Activated naive CD4-positive, alpha-beta T cell treated with anti-CD3 and anti-CD28 coated beads, Interleukin-2, amount 10 ng/mL, durations not matched to agents 7 days and 5 days (primary cell): ENCODE measurements at regions not wholly inside any gene's neighbourhood (a gene's known extent, or its start where the extent isn't known, plus 50 kb on each side); places are given as distances from the start of the nearest gene placed in this dataset.

ENCODE experiments used
- CTCF ChIA-PET: fragments of 350-600 bp; sonication (Branson Sonifier 250); formaldehyde crosslinking; loops from one replicate; lab custom pipeline; 2021; ENCODE audit warnings: antibody characterized with exemption; lab: Charles Lee
- DNase-seq: peaks from one replicate; pipeline ENCODE4 v3.0.0-alpha.2; 2020
- H3K27ac Mint-ChIP-seq: one replicate; pipeline ENCODE4 v1.8.0; 2021; ENCODE audit warnings: mild to moderate bottlenecking, moderate library complexity, mixed read lengths
- H3K27me3 Mint-ChIP-seq: one replicate; pipeline ENCODE4 v1.8.0; 2021; ENCODE audit warnings: mild to moderate bottlenecking, mixed read lengths
- H3K36me3 Mint-ChIP-seq: one replicate; pipeline ENCODE4 v1.8.0; 2021; ENCODE audit warnings: mixed read lengths
- H3K4me1 Mint-ChIP-seq: one replicate; pipeline ENCODE4 v1.8.0; 2021; ENCODE audit warnings: mixed read lengths
- H3K4me3 Mint-ChIP-seq: one replicate; pipeline ENCODE4 v1.8.0; 2021; ENCODE audit warnings: mild to moderate bottlenecking, moderate library complexity, mixed read lengths
- H3K9me3 Mint-ChIP-seq: one replicate; pipeline ENCODE4 v1.8.0; 2021; ENCODE audit warnings: mixed read lengths

- no peaks in the 10 kb centered on the region for H3K36me3 Mint-ChIP-seq
- CTCF ChIA-PET, result no interaction called here
- no peak overlapping the region for H3K4me3 Mint-ChIP-seq
- H3K4me1 Mint-ChIP-seq, result no peaks in the 10 kb centered on the region
- peaks cover 5% of the 10 kb centered on the region for H3K9me3 Mint-ChIP-seq
- no peaks in the 10 kb centered on the region for H3K27me3 Mint-ChIP-seq
- no peak for DNase-seq
- no peak overlapping the region for H3K27ac Mint-ChIP-seq
Observed at GRCh38 chr6:54730767-54731630, 115.6 kb upstream of the FAM83B start.

- H3K36me3 Mint-ChIP-seq, result no peaks in the 10 kb centered on the region
- no peak for DNase-seq
- H3K4me1 Mint-ChIP-seq, result no peaks in the 10 kb centered on the region
- no peak overlapping the region for H3K4me3 Mint-ChIP-seq
- no peak overlapping the region for H3K27ac Mint-ChIP-seq
- CTCF ChIA-PET, result interaction anchor here (1.0 kb wide), 1 partner anchor 18 kb away, joined by 3 read pairs; no protein-coding TSS in a partner anchor
- peaks cover 3% of the 10 kb centered on the region for H3K9me3 Mint-ChIP-seq
- H3K27me3 Mint-ChIP-seq, result no peaks in the 10 kb centered on the region
Observed at GRCh38 chr6:54737247-54737646, 109.3 kb upstream of the FAM83B start.

GRCh38 chr6:54747955-54748354, 98.6 kb upstream of the FAM83B start:
- Mint-ChIP-seq H3K36me3 (no peaks in the 10 kb centered on the region), H3K27me3 (no peaks in the 10 kb centered on the region), H3K27ac (no peak overlapping the region), H3K4me3 (no peak overlapping the region), H3K9me3 (peaks cover 14% of the 10 kb centered on the region), H3K4me1 (no peaks in the 10 kb centered on the region)
- DNase-seq, result no peak
- CTCF ChIA-PET, result no interaction called here

GRCh38 chr6:54754406-54754805, 92.2 kb upstream of the FAM83B start:
- no peak overlapping the region for H3K4me3 Mint-ChIP-seq
- no peak for DNase-seq
- H3K9me3 Mint-ChIP-seq, result no peaks in the 10 kb centered on the region

GRCh38 chr6:54758340-54758739, 88.2 kb upstream of the FAM83B start:
- CTCF ChIA-PET, result no interaction called here
- Mint-ChIP-seq H3K27me3 (no peaks in the 10 kb centered on the region), H3K4me3 (no peak overlapping the region), H3K4me1 (no peaks in the 10 kb centered on the region), H3K9me3 (no peaks in the 10 kb centered on the region), H3K36me3 (no peaks in the 10 kb centered on the region), H3K27ac (no peak overlapping the region)
- DNase-seq, result no peak

More at GRCh38 chr6:54754406-54754805, 92.2 kb upstream of the FAM83B start:
- Mint-ChIP-seq H3K36me3 (no peaks in the 10 kb centered on the region), H3K27ac (no peak overlapping the region), H3K4me1 (no peaks in the 10 kb centered on the region), H3K27me3 (no peaks in the 10 kb centered on the region)
- CTCF ChIA-PET, result interaction anchor here (0.6 kb wide), 1 partner anchor 8 kb away, joined by 4 read pairs; no protein-coding TSS in a partner anchor

- CTCF ChIA-PET, result no interaction called here
- Mint-ChIP-seq H3K9me3 (no peaks in the 10 kb centered on the region), H3K36me3 (no peaks in the 10 kb centered on the region), H3K27ac (no peak overlapping the region), H3K4me1 (no peaks in the 10 kb centered on the region), H3K27me3 (no peaks in the 10 kb centered on the region), H3K4me3 (no peak overlapping the region)
- DNase-seq, result no peak
Observed at GRCh38 chr6:54768494-54768893, 78.1 kb upstream of the FAM83B start.

- DNase-seq, result no peak
- CTCF ChIA-PET, result no interaction called here
- H3K4me1 Mint-ChIP-seq, result no peaks in the 10 kb centered on the region
- no peaks in the 10 kb centered on the region for H3K27me3 Mint-ChIP-seq
- no peaks in the 10 kb centered on the region for H3K9me3 Mint-ChIP-seq
- H3K36me3 Mint-ChIP-seq, result no peaks in the 10 kb centered on the region
- H3K27ac Mint-ChIP-seq, result no peak overlapping the region
- no peak overlapping the region for H3K4me3 Mint-ChIP-seq
Observed at GRCh38 chr6:54770328-54770727, 76.2 kb upstream of the FAM83B start.

GRCh38 chr6:54771968-54772367, 74.6 kb upstream of the FAM83B start:
- Mint-ChIP-seq H3K4me1 (no peaks in the 10 kb centered on the region), H3K4me3 (no peak overlapping the region), H3K9me3 (no peaks in the 10 kb centered on the region), H3K27me3 (no peaks in the 10 kb centered on the region), H3K36me3 (no peaks in the 10 kb centered on the region), H3K27ac (no peak overlapping the region)
- no peak for DNase-seq
- CTCF ChIA-PET, result no interaction called here

- Mint-ChIP-seq H3K27me3 (no peaks in the 10 kb centered on the region), H3K4me3 (no peak overlapping the region), H3K27ac (no peak overlapping the region), H3K9me3 (no peaks in the 10 kb centered on the region), H3K36me3 (no peaks in the 10 kb centered on the region), H3K4me1 (no peaks in the 10 kb centered on the region)
- CTCF ChIA-PET, result no interaction called here
- DNase-seq, result no peak
Observed at GRCh38 chr6:54772610-54773009, 74.0 kb upstream of the FAM83B start.

GRCh38 chr6:54775576-54775975, 71.0 kb upstream of the FAM83B start:
- H3K4me1 Mint-ChIP-seq, result no peaks in the 10 kb centered on the region
- DNase-seq, result no peak
- H3K4me3 Mint-ChIP-seq, result no peak overlapping the region
- CTCF ChIA-PET, result no interaction called here
- no peaks in the 10 kb centered on the region for H3K27me3 Mint-ChIP-seq
- H3K27ac Mint-ChIP-seq, result no peak overlapping the region
- H3K36me3 Mint-ChIP-seq, result no peaks in the 10 kb centered on the region
- no peaks in the 10 kb centered on the region for H3K9me3 Mint-ChIP-seq

- H3K27ac Mint-ChIP-seq, result no peak overlapping the region
- CTCF ChIA-PET, result no interaction called here
- no peak overlapping the region for H3K4me3 Mint-ChIP-seq
- no peaks in the 10 kb centered on the region for H3K9me3 Mint-ChIP-seq
- no peaks in the 10 kb centered on the region for H3K36me3 Mint-ChIP-seq
- H3K4me1 Mint-ChIP-seq, result no peaks in the 10 kb centered on the region
- no peaks in the 10 kb centered on the region for H3K27me3 Mint-ChIP-seq
- DNase-seq, result no peak
Observed at GRCh38 chr6:54776891-54777290, 69.7 kb upstream of the FAM83B start.

GRCh38 chr6:54778731-54779130, 67.8 kb upstream of the FAM83B start:
- no peak for DNase-seq
- CTCF ChIA-PET, result no interaction called here
- H3K4me1 Mint-ChIP-seq, result no peaks in the 10 kb centered on the region
- no peak overlapping the region for H3K4me3 Mint-ChIP-seq
- no peaks in the 10 kb centered on the region for H3K9me3 Mint-ChIP-seq
- no peaks in the 10 kb centered on the region for H3K36me3 Mint-ChIP-seq
- no peaks in the 10 kb centered on the region for H3K27me3 Mint-ChIP-seq
- H3K27ac Mint-ChIP-seq, result no peak overlapping the region

- CTCF ChIA-PET, result no interaction called here
- DNase-seq, result no peak
- Mint-ChIP-seq H3K4me3 (no peak overlapping the region), H3K27me3 (no peaks in the 10 kb centered on the region), H3K4me1 (no peaks in the 10 kb centered on the region), H3K27ac (no peak overlapping the region), H3K36me3 (no peaks in the 10 kb centered on the region), H3K9me3 (peaks cover 3% of the 10 kb centered on the region)
Observed at GRCh38 chr6:54784011-54784410, 62.6 kb upstream of the FAM83B start.

GRCh38 chr6:54786154-54786553, 60.4 kb upstream of the FAM83B start:
- peaks cover 5% of the 10 kb centered on the region for H3K9me3 Mint-ChIP-seq
- DNase-seq, result no peak
- H3K36me3 Mint-ChIP-seq, result no peaks in the 10 kb centered on the region
- H3K4me3 Mint-ChIP-seq, result no peak overlapping the region
- no peak overlapping the region for H3K27ac Mint-ChIP-seq
- H3K4me1 Mint-ChIP-seq, result no peaks in the 10 kb centered on the region
- CTCF ChIA-PET, result interaction anchor here (0.7 kb wide), 1 partner anchor 23 kb away, joined by 3 read pairs; no protein-coding TSS in a partner anchor
- no peaks in the 10 kb centered on the region for H3K27me3 Mint-ChIP-seq

- DNase-seq, result no peak
- CTCF ChIA-PET, result no interaction called here
- no peak overlapping the region for H3K27ac Mint-ChIP-seq
- no peaks in the 10 kb centered on the region for H3K4me1 Mint-ChIP-seq
- H3K9me3 Mint-ChIP-seq, result peaks cover 5% of the 10 kb centered on the region
- H3K4me3 Mint-ChIP-seq, result no peak overlapping the region
- H3K36me3 Mint-ChIP-seq, result no peaks in the 10 kb centered on the region
- H3K27me3 Mint-ChIP-seq, result no peaks in the 10 kb centered on the region
Observed at GRCh38 chr6:54787825-54788224, 58.7 kb upstream of the FAM83B start.
